C4-2B (cell line): ENCODE measurements at regions not wholly inside any gene's neighbourhood (a gene's known extent, or its start where the extent isn't known, plus 50 kb on each side); places are given as distances from the start of the nearest gene placed in this dataset.

ENCODE experiments used
- CTCF ChIP-seq: fragments of 450-650 bp; conservative IDR thresholded peaks from 2 replicates; pipeline ENCODE4 v1.5.1; 2017; ENCODE audit warnings: mild to moderate bottlenecking
- ZFX ChIP-seq: fragments of 450-650 bp; IDR thresholded peaks from 2 replicates; pipeline ENCODE4 v1.6.1; 2017

GRCh38 chr2:201960305-201960704 lies 73.3 kb upstream of the FZD7 start:
- TF ChIP-seq CTCF (no peak), ZFX (no peak)
